ENCODE measurements at regions not wholly inside any gene's neighbourhood (a gene's known extent, or its start where the extent isn't known, plus 50 kb on each side); places are given as distances from the start of the nearest gene placed in this dataset.

DNA sequence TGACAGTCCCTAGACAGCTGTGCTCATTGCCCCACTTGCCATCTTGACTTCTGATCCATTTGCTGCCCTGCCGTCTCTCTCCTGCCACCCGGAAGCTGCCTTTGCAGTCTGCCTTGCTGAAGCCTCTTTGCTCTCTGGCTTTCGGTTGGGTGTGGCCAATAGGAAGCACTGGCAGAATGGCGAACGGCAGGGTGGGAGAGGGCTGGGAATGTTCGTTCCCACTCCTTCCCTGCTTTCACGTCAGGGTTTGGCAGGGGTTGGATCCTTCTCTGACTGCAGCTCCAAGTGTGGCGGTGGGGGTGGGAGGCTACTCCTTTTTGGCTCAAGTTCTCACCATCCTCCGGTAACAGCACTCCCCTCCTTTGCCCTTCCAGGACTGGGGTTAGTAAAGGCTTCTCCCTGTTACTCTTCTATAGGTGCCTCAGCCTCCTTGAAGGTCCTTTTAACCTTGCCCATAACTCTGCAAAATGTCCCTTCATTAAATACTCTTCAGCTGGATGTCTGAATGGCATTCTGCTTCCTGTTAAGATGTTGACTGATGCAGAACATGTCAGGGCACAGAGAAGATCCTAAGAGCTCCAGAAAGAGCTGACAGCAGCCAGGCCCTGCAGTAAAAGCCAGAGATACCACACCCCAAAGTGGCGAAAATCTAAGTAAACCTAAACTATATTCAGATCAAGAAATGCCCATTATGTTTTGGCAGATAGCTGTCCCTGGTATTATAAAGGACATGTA lies 299.7 kb downstream of the CDCA7 start:
- TF ChIP-seq EZH2 (IDR thresholded peaks at IDR 0.05; ENCODE audit: low read depth, low read length, severe bottlenecking) (no peak), RFX5 (IDR thresholded peaks at IDR 0.05; ENCODE audit: borderline replicate concordance, low read depth, low read length) (no peak)
